RKO (cell line): ENCODE measurements at regions not wholly inside any gene's neighbourhood (a gene's known extent, or its start where the extent isn't known, plus 50 kb on each side); places are given as distances from the start of the nearest gene placed in this dataset.

Source experiments
- DNase-seq: peaks from one replicate; pipeline ENCODE4 v3.0.0-alpha.2; 2016; ENCODE audit warnings: low spot score

DNA sequence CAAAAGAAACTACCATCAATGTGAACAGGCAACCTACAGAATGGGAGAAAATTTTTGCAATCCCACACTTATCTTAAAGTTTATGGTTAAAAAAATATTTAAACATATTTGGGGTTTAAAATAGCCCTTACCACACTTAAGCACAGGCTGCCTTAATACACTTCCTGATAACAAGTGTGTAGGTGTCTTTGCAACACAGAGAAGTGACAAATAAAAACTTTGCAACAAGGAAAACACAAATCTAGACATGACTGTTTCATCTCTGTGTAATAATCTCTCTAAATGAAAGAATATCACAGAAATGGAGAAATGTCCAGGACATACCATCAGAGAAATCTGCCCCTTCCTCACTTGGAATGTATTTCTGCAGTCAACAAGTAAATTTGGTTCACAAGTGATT lies 464.1 kb upstream of the ARHGEF26 start:
- DNase-seq = no peak

GRCh38 chr3:153657461-153657860 lies 463.7 kb upstream of the ARHGEF26 start:
- no peak for DNase-seq

DNA sequence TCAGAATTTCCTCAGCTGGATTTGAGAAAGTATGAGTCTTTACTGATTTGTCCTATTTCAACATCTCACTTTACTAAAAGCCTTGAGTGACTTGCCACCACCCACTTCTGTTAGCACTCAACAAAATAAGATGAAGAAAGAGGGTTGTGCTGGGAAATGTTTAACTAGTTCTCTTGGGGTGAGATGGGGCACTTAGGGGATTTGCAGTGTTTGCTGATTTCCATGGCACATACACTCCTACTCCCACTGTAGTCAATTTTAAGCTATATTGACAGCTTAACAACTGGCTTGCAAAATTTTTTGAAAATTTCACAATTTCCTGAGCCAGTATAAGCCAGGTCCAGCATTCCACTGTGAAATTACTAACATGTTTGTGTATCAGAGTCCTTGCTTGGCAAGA lies 463.1 kb upstream of the ARHGEF26 start:
- DNase-seq = no peak

GRCh38 chr3:153666991-153667740 lies 454.0 kb upstream of the ARHGEF26 start:
- DNase-seq = no peak

- DNase-seq = no peak
Observed at GRCh38 chr3:153669527-153669926, 451.7 kb upstream of the ARHGEF26 start.

DNA sequence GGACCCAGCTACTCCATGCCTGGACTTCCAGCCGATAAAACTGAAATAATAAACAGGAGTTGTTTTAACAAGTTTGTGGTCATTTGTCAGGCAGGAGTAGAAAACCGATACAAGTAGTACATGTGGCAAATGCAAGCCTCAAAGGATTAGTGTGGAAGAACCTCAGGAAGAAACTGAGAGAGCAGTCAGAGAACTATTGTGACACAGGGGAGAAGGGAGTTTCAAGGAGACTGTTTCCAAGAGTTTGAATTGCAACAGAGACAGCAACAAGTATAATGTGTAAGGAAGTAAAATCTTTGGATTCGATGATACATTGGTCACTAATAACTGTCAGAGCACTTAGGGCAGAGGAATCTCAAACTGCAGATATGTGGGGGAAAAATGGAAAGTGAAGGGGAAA lies 450.6 kb upstream of the ARHGEF26 start:
- no peak for DNase-seq

- DNase-seq = no peak
Observed at GRCh38 chr3:153673853-153674252, 447.3 kb upstream of the ARHGEF26 start.

DNA sequence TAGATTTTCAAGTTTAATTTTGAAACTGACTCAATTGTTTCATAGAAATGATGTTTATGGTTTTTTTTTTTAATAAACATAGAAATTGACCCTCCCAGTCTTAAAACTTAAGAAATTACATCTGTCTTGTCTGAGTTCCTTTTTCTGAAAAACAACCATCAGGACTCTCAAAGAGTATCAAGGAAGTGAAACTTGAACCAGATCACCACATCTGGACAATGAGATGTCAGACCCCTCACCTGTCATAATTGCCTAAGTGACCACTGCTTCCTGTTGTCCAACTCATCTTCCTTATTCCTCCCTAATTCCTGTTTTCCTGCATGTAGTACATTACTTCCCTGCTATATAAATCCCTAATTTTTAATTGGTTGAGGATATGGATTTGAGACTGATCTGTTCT lies 441.5 kb upstream of the ARHGEF26 start:
- no peak for DNase-seq

GRCh38 chr3:153680526-153680925 lies 440.7 kb upstream of the ARHGEF26 start:
- no peak for DNase-seq

DNA sequence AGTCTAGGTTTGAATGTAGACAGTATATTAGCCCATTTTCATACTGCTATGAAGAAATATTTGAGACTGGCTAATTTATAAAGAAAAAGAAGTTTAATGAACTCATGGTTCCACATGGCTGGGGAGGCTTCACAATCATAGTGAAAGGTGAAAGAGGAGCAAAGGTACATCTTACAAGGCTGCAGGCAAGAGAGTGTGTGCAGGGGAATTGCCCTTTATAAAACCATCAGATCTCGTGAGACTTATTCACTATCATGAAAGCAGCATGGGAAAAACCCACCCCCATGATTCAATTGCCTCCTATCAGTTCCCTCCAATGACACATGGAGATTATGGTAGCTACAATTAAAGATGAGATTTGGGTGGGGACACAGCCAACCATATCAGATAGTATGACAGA lies 440.1 kb upstream of the ARHGEF26 start:
- no peak for DNase-seq

- DNase-seq = no peak
Observed at GRCh38 chr3:153688301-153689120, 432.7 kb upstream of the ARHGEF26 start.

GRCh38 chr3:153693207-153693606 lies 428.0 kb upstream of the ARHGEF26 start:
- DNase-seq = no peak

DNA sequence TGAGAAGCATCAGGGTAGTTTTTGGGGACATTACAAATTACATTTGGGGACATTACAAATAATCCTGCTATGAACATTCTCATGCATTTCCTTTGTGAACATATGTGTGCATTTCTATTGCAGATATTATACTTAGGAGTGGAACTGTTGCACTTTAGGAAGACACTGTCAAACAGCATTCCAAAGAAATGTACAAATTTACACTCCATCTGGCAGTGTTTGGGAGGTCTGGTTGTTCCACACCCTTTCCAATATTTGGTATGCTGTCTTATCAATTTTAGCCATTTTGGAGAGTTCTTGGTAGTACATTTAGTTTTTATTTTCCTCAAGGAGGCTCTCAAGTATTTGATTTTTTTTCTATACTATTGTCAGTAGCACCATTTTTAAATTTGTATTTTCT lies 419.1 kb upstream of the ARHGEF26 start:
- no peak for DNase-seq

DNA sequence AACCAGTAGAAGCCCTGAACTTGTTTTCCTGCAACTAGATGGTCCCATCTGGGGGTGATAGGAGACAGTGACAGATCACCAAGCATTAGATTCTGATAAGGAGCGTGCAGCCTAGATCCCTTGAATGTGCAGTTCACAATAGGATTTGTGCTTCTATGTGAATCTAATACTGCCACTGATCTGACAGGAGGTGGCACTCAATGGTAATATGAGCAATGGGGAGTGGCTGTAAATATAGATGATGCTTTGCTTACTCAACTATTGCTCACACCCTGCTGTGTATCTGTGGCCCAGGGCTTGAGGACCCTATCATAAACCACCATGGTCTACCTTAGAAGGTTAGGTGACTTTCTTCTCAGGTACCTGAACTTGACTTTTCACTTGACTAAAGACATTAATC lies 417.1 kb upstream of the ARHGEF26 start:
- DNase-seq = no peak

- no peak for DNase-seq
Observed at GRCh38 chr3:153706706-153707105, 414.5 kb upstream of the ARHGEF26 start.

- no peak for DNase-seq
Observed at GRCh38 chr3:153714016-153714415, 407.2 kb upstream of the ARHGEF26 start.

DNA sequence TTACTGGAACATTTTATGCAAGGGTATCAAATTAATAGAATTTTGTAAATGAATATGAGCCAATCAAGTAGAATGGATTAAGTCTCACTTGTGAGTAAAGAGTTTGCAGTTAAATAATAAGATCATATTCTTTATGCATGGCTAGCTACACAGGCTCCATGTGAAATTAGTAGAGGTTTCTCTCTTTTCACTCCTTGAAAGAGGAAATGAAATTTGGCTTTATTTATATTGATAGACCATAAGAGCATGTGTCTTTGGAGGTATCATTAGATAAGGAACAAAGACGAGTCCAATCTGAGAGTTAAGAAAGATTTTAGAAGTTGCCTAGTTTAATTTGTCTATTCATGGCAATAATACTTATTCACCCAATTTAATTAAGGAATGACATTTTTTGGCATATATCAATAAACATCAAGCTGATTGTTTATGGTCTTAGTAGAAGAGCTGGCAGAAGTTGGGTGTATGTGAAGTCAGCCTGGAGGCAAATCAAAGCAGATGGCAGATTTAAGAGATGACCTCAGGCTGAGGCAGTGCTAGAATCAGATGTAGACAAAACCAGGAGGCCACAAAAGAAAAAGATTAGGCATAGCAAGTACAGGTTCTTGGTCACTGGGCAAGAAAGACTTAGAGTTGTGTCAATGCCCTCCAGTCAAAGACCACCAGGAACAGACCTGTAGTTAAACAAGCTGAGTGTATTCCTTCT lies 406.5 kb upstream of the ARHGEF26 start:
- no peak for DNase-seq

DNA sequence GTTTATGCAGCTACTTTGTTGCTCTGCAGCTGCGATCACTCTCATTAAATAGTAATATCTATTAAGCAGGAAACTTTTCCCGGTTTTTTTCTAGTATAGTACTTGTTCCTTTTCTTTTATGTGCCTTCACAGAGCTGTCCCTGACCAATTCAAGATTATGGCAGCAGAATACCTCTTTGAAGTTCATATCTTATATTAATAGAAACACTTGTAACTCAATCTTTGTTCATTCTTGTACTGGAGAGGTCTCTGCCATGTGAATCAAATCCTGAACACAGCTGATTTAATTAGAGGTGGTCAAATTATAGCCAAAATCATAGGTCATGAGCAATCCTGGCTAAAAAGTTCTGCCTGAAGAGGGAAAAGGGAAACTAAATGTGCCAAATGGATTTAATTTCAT lies 399.0 kb upstream of the ARHGEF26 start:
- DNase-seq = no peak

DNA sequence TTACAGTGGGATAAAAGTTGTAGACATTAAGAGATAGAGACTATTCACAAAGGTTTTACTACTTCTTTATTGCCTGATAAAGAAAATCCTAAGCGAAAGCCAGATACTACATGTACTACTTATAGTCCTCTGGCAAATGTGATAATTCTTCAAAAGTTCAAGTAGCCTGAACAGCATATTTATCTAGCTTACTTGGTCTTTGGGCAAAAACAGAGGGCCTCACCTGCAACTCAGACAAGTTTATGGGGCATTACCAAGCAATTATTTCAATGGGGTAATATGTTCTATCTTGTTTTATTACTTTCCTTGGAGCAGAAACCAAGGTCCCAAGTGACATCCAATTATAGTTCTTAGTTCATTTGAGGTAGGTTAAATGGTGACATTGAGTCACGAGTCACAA lies 390.1 kb upstream of the ARHGEF26 start:
- no peak for DNase-seq

GRCh38 chr3:153734777-153735551 lies 386.2 kb upstream of the ARHGEF26 start:
- peak; percentile 5 for DNase-seq

GRCh38 chr3:153740109-153740508 lies 381.1 kb upstream of the ARHGEF26 start:
- no peak for DNase-seq

- DNase-seq = no peak
Observed at GRCh38 chr3:153744889-153745288, 376.3 kb upstream of the ARHGEF26 start.
